ENCODE measurements at regions not wholly inside any gene's neighbourhood (a gene's known extent, or its start where the extent isn't known, plus 50 kb on each side); places are given as distances from the start of the nearest gene placed in this dataset.

- TF ChIP-seq POLR2A (IDR thresholded peaks at IDR 0.05): no peak
- TF ChIP-seq, protein P1, sequence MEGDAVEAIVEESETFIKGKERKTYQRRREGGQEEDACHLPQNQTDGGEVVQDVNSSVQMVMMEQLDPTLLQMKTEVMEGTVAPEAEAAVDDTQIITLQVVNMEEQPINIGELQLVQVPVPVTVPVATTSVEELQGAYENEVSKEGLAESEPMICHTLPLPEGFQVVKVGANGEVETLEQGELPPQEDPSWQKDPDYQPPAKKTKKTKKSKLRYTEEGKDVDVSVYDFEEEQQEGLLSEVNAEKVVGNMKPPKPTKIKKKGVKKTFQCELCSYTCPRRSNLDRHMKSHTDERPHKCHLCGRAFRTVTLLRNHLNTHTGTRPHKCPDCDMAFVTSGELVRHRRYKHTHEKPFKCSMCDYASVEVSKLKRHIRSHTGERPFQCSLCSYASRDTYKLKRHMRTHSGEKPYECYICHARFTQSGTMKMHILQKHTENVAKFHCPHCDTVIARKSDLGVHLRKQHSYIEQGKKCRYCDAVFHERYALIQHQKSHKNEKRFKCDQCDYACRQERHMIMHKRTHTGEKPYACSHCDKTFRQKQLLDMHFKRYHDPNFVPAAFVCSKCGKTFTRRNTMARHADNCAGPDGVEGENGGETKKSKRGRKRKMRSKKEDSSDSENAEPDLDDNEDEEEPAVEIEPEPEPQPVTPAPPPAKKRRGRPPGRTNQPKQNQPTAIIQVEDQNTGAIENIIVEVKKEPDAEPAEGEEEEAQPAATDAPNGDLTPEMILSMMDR (IDR thresholded peaks at IDR 0.05): no peak
These were observed 268.4 kb downstream of the FAM76B start for GRCh38 chr11:95521133-95521542.

Data from ovary (tissue), 3 donors.